ENCODE measurements at regions not wholly inside any gene's neighbourhood (a gene's known extent, or its start where the extent isn't known, plus 50 kb on each side); places are given as distances from the start of the nearest gene placed in this dataset.

- TF ChIP-seq CTCF (IDR thresholded peaks at IDR 0.05) (no peak), POLR2A (IDR thresholded peaks at IDR 0.05) (no peak), EP300 (IDR thresholded peaks at IDR 0.05) (no peak)
Measured at GRCh38 chr7:56479748-56480147, 363.5 kb upstream of the NUPR2 start.
